ENCODE measurements at regions not wholly inside any gene's neighbourhood (a gene's known extent, or its start where the extent isn't known, plus 50 kb on each side); places are given as distances from the start of the nearest gene placed in this dataset.
"Not testable (repeated sequence)": the region's sequence is repeated elsewhere in the genome, so short reads cannot be mapped to it uniquely, and the experiment has no call there.

GRCh38 chr16:66049865-66050264 lies 316.6 kb upstream of the CDH5 start:
- DNase-seq (ENCODE audit: low spot score): no peak

DNA sequence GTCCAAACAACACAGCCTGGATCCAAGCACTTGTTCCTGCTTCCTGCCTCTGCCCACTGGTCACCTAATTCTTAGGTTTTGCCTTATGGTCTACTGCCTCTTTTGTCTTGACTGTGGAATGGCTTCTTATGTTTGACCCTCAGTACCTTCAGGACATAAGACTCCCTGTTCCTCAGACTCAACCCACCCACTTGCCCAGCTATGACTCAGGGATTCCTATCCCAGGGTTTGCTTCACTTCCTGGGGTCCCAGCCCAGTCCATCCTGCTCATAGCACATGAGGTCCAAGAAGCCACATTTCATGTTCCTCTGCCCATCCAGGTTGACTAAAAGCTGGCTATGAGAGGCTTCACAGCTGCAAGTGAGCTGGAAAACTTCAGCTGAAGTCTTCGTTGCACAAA lies 320.9 kb upstream of the CDH5 start:
- no peak for DNase-seq (ENCODE audit: low spot score)

DNA sequence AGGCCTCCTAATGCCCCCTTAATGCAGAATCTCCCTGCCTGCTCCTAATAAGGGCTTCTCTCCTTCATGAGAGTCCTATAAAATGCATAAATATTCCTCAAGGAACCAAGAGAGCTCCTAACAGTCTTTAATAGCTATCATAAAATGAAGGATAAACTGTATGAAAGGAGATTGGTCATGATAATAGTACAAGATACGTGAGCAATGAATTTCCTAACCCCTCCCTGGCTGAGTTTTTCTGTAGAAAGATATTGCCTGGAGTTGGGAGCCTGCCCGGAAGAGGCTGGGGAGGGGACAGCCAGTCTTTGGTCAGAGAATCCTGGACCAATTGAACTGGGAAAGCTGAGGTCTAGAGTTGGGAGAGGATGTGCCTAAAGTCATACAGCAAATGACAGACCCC lies 321.9 kb upstream of the CDH5 start:
- no peak for DNase-seq (ENCODE audit: low spot score)

- no peak for DNase-seq (ENCODE audit: low spot score)
Observed at GRCh38 chr16:66044089-66044488, 322.4 kb upstream of the CDH5 start.

GRCh38 chr16:66043326-66043725 lies 323.2 kb upstream of the CDH5 start:
- no peak for DNase-seq (ENCODE audit: low spot score)

DNA sequence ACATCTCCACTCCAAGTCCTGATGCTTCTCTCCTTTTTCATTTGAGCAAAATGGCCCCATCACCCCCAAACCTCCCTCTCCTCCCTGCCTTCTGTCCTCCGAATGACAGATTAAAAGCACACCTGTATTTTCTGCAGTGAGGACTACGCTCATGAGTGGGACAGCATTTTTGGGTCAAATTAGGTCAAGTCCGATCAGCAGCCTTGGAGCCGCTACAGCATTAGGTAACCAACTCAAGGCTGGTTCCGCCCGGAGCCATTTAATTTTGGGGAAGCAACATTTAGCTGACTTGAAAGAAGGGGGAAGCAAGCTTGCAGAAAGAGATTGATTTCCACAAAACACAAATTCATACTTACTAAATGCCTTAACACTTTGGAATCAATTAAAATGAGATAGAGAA lies 324.1 kb upstream of the CDH5 start:
- DNase-seq (ENCODE audit: low spot score): no peak

- DNase-seq (ENCODE audit: low spot score): no peak
Observed at GRCh38 chr16:66041907-66042306, 324.6 kb upstream of the CDH5 start.

GRCh38 chr16:66039793-66040192 lies 326.7 kb upstream of the CDH5 start:
- DNase-seq (ENCODE audit: low spot score): no peak

GRCh38 chr16:66036793-66037715 lies 329.4 kb upstream of the CDH5 start:
- no peak for DNase-seq (ENCODE audit: low spot score)

GRCh38 chr16:66036184-66036583 lies 330.3 kb upstream of the CDH5 start:
- DNase-seq (ENCODE audit: low spot score): no peak

DNA sequence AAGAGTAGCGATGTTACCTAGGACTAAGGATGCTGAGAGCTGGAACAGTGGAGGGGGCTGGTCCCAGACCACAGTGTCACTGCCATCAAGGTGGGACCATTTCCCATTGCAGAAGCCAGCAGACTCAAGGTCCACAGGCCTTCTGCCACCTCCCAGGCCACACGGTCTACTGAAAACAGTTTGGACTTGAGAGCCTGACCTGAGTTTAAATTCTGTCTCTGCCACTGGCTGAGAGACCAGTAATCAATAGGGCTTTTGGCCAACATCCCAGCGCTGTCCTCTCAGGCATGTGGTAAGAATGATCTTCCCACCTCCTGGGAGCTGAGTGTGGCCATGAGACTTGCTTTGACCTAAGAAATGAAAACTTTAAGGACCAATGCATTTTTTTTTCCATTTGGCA lies 331.4 kb upstream of the CDH5 start:
- DNase-seq (ENCODE audit: low spot score): no peak

GRCh38 chr16:66032841-66033240 lies 333.6 kb upstream of the CDH5 start:
- DNase-seq (ENCODE audit: low spot score): no peak

GRCh38 chr16:66030036-66030435 lies 336.5 kb upstream of the CDH5 start:
- no peak for DNase-seq (ENCODE audit: low spot score)

DNA sequence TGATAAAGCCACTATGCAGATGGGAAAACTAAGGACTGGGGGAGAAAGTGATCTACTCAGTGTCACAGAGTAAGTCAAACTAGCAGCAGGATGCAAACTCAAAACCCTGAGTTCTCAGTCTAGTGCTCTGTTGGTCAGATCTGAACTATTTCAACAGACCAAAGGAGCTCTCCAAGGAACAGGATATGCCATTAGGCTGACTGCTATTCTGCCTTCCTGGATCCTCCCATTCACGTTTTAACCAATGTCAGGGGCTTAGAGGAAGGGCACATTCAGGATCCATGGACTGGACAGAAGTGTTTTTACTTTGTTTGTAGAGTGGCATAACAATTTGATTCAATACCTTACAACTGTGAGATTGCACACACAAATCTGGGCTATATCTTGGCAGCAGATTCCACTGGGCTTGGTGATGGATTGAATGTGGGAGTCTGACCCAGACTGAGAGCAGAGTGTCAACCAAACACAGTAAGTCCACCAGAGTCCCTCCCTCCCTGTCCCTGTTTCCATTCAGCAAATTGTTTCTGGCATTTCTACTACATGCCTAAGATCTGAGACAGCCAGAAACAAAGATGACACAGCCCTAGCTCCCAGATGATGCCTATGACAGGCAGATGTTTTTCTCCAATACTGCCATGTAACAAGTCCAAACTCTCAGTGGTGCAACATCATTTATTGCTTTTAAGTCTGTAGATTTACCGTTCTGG lies 337.8 kb upstream of the CDH5 start:
- no peak for DNase-seq (ENCODE audit: low spot score)

- DNase-seq (ENCODE audit: low spot score): no peak
Observed at GRCh38 chr16:66026787-66027330, 339.6 kb upstream of the CDH5 start.

- DNase-seq (ENCODE audit: low spot score): no peak
Observed at GRCh38 chr16:66026211-66026610, 340.3 kb upstream of the CDH5 start.

GRCh38 chr16:66025751-66026150 lies 340.7 kb upstream of the CDH5 start:
- no peak for DNase-seq (ENCODE audit: low spot score)

DNA sequence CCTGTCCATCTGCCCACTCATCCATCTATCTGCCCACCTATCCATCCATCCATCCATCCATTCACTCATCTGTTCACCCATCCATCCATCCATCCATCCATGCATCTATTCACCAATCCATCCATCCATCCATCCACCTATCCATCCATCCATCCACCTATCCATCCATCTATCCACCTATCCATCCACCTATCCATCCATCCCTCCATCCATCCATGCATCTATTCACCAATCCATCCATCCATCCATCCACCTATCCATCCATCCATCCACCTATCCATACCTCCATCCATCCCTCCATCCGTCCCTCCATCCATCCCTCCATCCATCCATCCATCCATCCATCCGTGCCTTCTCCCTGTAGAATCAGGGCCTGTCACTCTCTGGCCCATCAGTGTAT lies 341.9 kb upstream of the CDH5 start:
- DNase-seq (ENCODE audit: low spot score): not testable (repeated sequence)

GRCh38 chr16:66023481-66023880 lies 343.0 kb upstream of the CDH5 start:
- no peak for DNase-seq (ENCODE audit: low spot score)

DNA sequence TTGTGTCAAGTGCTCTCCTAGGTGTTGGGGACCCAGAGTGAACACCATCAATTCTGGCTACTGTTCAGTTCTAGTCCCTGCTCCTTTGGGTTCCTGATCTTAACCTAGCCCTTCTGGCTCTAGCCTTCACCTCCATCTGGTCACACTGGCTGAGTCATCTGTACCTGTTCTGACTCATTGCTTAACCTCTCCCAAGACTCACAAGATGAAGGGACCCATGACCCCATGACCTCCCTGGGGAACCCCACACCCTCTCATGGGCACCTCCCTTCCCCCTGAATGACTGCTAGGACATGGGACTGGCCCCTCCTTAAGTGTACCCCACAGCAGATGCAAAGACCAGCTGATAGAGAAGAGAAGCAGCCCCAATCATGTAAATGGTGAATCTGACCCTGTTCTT lies 345.8 kb upstream of the CDH5 start:
- DNase-seq (ENCODE audit: low spot score): no peak

DNA sequence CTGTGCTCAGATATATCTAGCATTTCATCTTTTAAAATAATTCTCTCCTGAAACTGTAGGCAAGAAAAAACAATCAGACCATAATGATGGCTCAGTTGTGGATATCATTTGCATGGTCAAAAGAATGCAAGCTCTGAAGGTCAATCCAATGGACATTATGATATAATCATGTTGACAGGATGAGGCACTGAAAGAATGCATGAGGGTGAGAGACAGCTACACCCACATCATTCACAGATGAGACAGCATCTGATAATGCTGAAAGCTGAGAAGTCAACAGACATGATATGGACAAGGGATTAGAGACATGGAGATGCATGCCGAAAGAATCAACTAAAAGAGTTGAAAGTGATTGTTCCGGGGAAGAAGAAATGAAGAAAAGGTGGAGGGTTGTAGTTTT lies 346.4 kb upstream of the CDH5 start:
- DNase-seq (ENCODE audit: low spot score): no peak

DNA sequence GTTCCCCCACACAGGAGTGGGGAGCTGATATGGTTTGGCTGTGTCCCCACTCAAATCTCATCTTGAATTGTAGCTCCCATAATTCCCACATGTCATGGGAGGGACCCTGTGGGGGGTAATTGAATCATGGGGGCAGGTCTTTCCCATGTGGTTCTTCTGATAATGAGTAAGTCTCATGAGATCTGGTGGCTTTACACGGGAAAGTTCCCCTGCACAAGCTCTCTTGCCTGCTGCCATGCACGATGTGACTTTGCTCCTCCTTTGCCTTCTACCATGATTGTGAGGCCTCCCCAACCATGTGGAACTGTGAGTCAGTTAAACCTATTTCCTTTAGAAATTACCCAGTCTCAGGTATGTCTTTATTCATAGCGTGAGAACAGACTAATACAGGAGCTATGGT lies 347.0 kb upstream of the CDH5 start:
- not testable (repeated sequence) for DNase-seq (ENCODE audit: low spot score)

DNA sequence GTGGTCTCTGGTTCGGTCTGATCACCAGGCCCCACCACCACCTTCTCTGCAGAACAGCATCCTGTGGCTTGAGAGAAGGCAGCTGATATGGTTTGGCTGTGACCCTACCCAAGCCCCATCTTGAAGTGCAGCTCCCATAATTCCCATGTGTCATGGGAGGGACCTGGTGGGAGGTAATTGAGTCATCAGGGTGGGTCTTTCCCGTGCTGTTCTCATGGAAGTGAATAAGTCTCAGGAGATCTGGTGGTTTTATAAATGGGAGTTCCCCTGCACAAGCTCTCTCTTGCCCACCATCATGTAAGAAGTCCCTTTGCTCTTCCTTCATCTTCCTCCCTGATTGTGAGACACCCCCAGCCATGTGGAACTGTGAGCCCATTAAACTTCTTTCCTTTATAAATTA lies 352.3 kb upstream of the CDH5 start:
- DNase-seq (ENCODE audit: low spot score): no peak
